AG10803 (cell line): ENCODE measurements at regions not wholly inside any gene's neighbourhood (a gene's known extent, or its start where the extent isn't known, plus 50 kb on each side); places are given as distances from the start of the nearest gene placed in this dataset.

Source experiments
- DNase-seq: peaks from one replicate; pipeline ENCODE4 v3.0.0; 2010; ENCODE audit warnings: low read depth
- H3K4me3 ChIP-seq: 2 replicates; pipeline ENCODE4 v1.5.1; 2011; ENCODE audit warnings: mild to moderate bottlenecking, low read length, control low read depth
- CTCF ChIP-seq: conservative IDR thresholded peaks from 2 replicates; pipeline ENCODE4 v1.5.1; 2011; ENCODE audit warnings: mild to moderate bottlenecking, low read length, control low read depth, inconsistent platforms

- TF ChIP-seq CTCF, result no peak
- DNase-seq, result no peak
- H3K4me3 ChIP-seq, result no peak overlapping the region
Measured at GRCh38 chr13:86932776-86933334, 738.3 kb upstream of the SLITRK5 start.

- TF ChIP-seq CTCF, result no peak
- DNase-seq, result no peak
- no peak overlapping the region for H3K4me3 ChIP-seq
Measured at GRCh38 chr13:86933676-86934075, 737.5 kb upstream of the SLITRK5 start.

- DNase-seq, result no peak
- TF ChIP-seq CTCF, result no peak
Measured at GRCh38 chr13:86937316-86937715, 733.9 kb upstream of the SLITRK5 start.

GRCh38 chr13:86945584-86945983, 725.6 kb upstream of the SLITRK5 start:
- no peak for TF ChIP-seq CTCF
- no peak for DNase-seq
- H3K4me3 ChIP-seq, result no peak overlapping the region

More at GRCh38 chr13:86937316-86937715, 733.9 kb upstream of the SLITRK5 start:
- H3K4me3 ChIP-seq, result no peak overlapping the region

GRCh38 chr13:86946734-86947133, 724.4 kb upstream of the SLITRK5 start:
- no peak overlapping the region for H3K4me3 ChIP-seq
- no peak for DNase-seq
- no peak for TF ChIP-seq CTCF

GRCh38 chr13:86954341-86954740, 716.8 kb upstream of the SLITRK5 start:
- no peak overlapping the region for H3K4me3 ChIP-seq
- no peak for DNase-seq
- TF ChIP-seq CTCF, result no peak

GRCh38 chr13:86960876-86961275, 710.3 kb upstream of the SLITRK5 start:
- H3K4me3 ChIP-seq, result no peak overlapping the region
- DNase-seq, result peak; percentile 20
- TF ChIP-seq CTCF, result no peak
